ENCODE measurements at regions not wholly inside any gene's neighbourhood (a gene's known extent, or its start where the extent isn't known, plus 50 kb on each side); places are given as distances from the start of the nearest gene placed in this dataset.

DNA sequence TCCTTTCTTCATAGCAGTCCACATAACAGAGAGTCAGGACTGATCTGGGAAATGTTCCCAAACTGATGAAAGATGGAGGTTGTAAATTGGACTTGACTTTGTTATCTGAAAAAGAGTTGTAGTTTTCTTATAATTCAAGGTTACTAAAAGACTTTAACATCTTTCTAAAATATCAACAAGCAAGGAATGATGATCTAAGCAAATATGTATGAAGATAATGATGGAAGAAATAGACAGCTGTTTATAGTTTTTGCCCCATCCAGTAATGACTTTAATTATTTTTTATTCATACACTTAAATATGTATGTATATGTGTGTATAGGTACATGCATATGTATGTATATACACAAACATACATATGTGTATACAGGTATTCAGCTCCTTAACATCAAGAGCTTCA is 411.1 kb upstream of the SPOCK3 start:
- TF ChIP-seq, protein P1, sequence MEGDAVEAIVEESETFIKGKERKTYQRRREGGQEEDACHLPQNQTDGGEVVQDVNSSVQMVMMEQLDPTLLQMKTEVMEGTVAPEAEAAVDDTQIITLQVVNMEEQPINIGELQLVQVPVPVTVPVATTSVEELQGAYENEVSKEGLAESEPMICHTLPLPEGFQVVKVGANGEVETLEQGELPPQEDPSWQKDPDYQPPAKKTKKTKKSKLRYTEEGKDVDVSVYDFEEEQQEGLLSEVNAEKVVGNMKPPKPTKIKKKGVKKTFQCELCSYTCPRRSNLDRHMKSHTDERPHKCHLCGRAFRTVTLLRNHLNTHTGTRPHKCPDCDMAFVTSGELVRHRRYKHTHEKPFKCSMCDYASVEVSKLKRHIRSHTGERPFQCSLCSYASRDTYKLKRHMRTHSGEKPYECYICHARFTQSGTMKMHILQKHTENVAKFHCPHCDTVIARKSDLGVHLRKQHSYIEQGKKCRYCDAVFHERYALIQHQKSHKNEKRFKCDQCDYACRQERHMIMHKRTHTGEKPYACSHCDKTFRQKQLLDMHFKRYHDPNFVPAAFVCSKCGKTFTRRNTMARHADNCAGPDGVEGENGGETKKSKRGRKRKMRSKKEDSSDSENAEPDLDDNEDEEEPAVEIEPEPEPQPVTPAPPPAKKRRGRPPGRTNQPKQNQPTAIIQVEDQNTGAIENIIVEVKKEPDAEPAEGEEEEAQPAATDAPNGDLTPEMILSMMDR (IDR thresholded peaks at IDR 0.05) = no peak
- no peak for TF ChIP-seq POLR2AphosphoS5 (IDR thresholded peaks at IDR 0.05)
